ENCODE measurements at regions not wholly inside any gene's neighbourhood (a gene's known extent, or its start where the extent isn't known, plus 50 kb on each side); places are given as distances from the start of the nearest gene placed in this dataset.

DNA sequence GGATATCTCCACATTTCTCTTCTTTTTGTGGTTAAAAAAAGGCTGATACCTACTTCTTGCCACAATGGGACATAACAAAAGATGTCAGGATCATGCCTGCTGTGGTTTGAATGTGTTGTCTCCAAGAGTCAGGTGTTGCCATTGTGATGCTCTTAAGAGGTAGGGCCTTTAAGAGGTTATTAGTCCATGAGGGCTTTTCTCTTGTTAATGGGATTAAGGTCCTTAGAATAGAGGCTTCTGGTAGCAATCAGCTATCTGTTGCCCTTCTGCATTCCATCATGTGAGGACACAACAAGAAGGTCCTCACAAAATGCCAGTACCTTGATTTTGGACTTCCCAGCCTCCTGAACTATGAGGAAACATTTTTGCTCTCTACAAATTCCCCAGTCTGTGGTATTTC is 191.4 kb downstream of the GBA3 start:
- Histone ChIP-seq H3K9ac (ENCODE audit: insufficient read depth in 1 of 2, low read depth in 2 of 2, low read length in 2 of 2) (no peak overlapping the region), H3K9me3 (replicated peaks; ENCODE audit: control insufficient read depth, insufficient read depth, low read depth, low read length) (no peaks in the 10 kb centered on the region), H3K79me2 (ENCODE audit: control insufficient read depth, insufficient read depth, low read length) (no peaks in the 10 kb centered on the region), H3K4me1 (replicated peaks in 1 of 2; ENCODE audit: control insufficient read depth in 2 of 2, insufficient read depth in 2 of 2, low read length in 2 of 2) (no peaks in the 10 kb centered on the region), H3K4me2 (ENCODE audit: insufficient read depth, low read length) (no peak overlapping the region), H3K27ac (ENCODE audit: extremely low read depth, low read depth, low read length) (no peak overlapping the region), H4K20me1 (replicated peaks; ENCODE audit: control insufficient read depth, insufficient read depth, low read length) (no peaks in the 10 kb centered on the region), H3K4me3 (no peak overlapping the region), H2AFZ (ENCODE audit: low read depth, low read length) (no peak overlapping the region), H3K36me3 (ENCODE audit: control insufficient read depth, insufficient read depth, low read length) (no peaks in the 10 kb centered on the region), H3K27me3 (ENCODE audit: control insufficient read depth in 2 of 2, insufficient read depth in 2 of 2, low read length in 2 of 2) (no peaks in the 10 kb centered on the region), H3K9me1 (ENCODE audit: control insufficient read depth, insufficient read depth, low read length) (no peaks in the 10 kb centered on the region)
- CTCF ChIA-PET (ENCODE audit: low intra/inter-chr PET ratio), result no interaction called here
- intact Hi-C loops (cut with micrococcal nuclease), result no loop called here
- DNase-seq (ENCODE audit: extremely low read depth in 1 of 4, low spot score in 3 of 4) (no peak), ATAC-seq (no peak), FAIRE-seq (no peak)
- POLR2A ChIA-PET, result no interaction called here
- BruUV-seq (replicated peaks), result no TSS peak
- in situ Hi-C loops (cut with MboI), result loop anchor here (25.0 kb wide), 1 partner anchor 1528 kb away; no protein-coding TSS in a partner anchor
- TF ChIP-seq, protein P1, sequence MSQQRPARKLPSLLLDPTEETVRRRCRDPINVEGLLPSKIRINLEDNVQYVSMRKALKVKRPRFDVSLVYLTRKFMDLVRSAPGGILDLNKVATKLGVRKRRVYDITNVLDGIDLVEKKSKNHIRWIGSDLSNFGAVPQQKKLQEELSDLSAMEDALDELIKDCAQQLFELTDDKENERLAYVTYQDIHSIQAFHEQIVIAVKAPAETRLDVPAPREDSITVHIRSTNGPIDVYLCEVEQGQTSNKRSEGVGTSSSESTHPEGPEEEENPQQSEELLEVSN (IDR thresholded peaks at IDR 0.05; ENCODE audit: borderline replicate concordance in 1 of 2, extremely low read depth in 1 of 2, insufficient read depth in 1 of 2, insufficient read length in 1 of 2, low read depth in 1 of 2, low read length in 1 of 2, poor library complexity in 1 of 2, severe bottlenecking in 1 of 2), result no peak
- TF ChIP-seq GATAD2B (IDR thresholded peaks at IDR 0.05; ENCODE audit: borderline replicate concordance) (no peak), SMARCB1 (IDR thresholded peaks at IDR 0.05; ENCODE audit: insufficient read length, low read depth) (no peak), U2AF2 (optimal IDR thresholded peaks at IDR 0.05; ENCODE audit: low read depth, low read length) (no peak), THRAP3 (IDR thresholded peaks at IDR 0.05; ENCODE audit: borderline replicate concordance) (no peak), POLR2G (IDR thresholded peaks at IDR 0.05; ENCODE audit: low read depth, low read length) (no peak), ZNF41 (CRISPR knock-in tag; conservative IDR thresholded peaks at IDR 0.05) (no peak)
- TF ChIP-seq, protein P2, sequence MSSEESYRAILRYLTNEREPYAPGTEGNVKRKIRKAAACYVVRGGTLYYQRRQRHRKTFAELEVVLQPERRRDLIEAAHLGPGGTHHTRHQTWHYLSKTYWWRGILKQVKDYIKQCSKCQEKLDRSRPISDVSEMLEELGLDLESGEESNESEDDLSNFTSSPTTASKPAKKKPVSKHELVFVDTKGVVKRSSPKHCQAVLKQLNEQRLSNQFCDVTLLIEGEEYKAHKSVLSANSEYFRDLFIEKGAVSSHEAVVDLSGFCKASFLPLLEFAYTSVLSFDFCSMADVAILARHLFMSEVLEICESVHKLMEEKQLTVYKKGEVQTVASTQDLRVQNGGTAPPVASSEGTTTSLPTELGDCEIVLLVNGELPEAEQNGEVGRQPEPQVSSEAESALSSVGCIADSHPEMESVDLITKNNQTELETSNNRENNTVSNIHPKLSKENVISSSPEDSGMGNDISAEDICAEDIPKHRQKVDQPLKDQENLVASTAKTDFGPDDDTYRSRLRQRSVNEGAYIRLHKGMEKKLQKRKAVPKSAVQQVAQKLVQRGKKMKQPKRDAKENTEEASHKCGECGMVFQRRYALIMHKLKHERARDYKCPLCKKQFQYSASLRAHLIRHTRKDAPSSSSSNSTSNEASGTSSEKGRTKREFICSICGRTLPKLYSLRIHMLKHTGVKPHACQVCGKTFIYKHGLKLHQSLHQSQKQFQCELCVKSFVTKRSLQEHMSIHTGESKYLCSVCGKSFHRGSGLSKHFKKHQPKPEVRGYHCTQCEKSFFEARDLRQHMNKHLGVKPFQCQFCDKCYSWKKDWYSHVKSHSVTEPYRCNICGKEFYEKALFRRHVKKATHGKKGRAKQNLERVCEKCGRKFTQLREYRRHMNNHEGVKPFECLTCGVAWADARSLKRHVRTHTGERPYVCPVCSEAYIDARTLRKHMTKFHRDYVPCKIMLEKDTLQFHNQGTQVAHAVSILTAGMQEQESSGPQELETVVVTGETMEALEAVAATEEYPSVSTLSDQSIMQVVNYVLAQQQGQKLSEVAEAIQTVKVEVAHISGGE (CRISPR knock-in tag; IDR thresholded peaks at IDR 0.05), result no peak
- TF ChIP-seq, protein P3, sequence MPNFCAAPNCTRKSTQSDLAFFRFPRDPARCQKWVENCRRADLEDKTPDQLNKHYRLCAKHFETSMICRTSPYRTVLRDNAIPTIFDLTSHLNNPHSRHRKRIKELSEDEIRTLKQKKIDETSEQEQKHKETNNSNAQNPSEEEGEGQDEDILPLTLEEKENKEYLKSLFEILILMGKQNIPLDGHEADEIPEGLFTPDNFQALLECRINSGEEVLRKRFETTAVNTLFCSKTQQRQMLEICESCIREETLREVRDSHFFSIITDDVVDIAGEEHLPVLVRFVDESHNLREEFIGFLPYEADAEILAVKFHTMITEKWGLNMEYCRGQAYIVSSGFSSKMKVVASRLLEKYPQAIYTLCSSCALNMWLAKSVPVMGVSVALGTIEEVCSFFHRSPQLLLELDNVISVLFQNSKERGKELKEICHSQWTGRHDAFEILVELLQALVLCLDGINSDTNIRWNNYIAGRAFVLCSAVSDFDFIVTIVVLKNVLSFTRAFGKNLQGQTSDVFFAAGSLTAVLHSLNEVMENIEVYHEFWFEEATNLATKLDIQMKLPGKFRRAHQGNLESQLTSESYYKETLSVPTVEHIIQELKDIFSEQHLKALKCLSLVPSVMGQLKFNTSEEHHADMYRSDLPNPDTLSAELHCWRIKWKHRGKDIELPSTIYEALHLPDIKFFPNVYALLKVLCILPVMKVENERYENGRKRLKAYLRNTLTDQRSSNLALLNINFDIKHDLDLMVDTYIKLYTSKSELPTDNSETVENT (CRISPR knock-in tag; IDR thresholded peaks at IDR 0.05), result no peak
- TF ChIP-seq, protein P4, sequence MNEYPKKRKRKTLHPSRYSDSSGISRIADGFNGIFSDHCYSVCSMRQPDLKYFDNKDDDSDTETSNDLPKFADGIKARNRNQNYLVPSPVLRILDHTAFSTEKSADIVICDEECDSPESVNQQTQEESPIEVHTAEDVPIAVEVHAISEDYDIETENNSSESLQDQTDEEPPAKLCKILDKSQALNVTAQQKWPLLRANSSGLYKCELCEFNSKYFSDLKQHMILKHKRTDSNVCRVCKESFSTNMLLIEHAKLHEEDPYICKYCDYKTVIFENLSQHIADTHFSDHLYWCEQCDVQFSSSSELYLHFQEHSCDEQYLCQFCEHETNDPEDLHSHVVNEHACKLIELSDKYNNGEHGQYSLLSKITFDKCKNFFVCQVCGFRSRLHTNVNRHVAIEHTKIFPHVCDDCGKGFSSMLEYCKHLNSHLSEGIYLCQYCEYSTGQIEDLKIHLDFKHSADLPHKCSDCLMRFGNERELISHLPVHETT (CRISPR knock-in tag; conservative IDR thresholded peaks at IDR 0.05 in 1 of 2, IDR thresholded peaks at IDR 0.05 in 1 of 2), result no peak

Measured in K562 (cell line).